HCT116 (cell line): ENCODE measurements at regions not wholly inside any gene's neighbourhood (a gene's known extent, or its start where the extent isn't known, plus 50 kb on each side); places are given as distances from the start of the nearest gene placed in this dataset.

ENCODE experiments used
- ATAC-seq: fragments of 200-7000 bp; cut with Tn5 transposase; 2 replicates; pipeline ENCODE4 v1.9.1; 2020; ENCODE audit warnings: mild to moderate bottlenecking, moderate library complexity
- BruUV-seq: library from RNA; stranded (reverse); fragments of 400-500 nt; replicated peaks from 2 replicates; lab custom pipeline; 2021; lab: Mats Ljungman, UMichigan
- CTCF ChIA-PET: fragments of 300-600 bp; sonication (Branson Sonifier 250); formaldehyde crosslinking; loops from one replicate; lab custom pipeline; 2021; ENCODE audit warnings: antibody characterized with exemption; lab: Charles Lee
- POLR2A ChIA-PET: fragments of 300-600, 350-600 bp; sonication (Branson Sonifier 250); formaldehyde crosslinking; loops from one replicate; lab custom pipeline; 2021; ENCODE audit warnings: antibody characterized with exemption; lab: Charles Lee
- RAD21 ChIA-PET, 2 experiments: fragments of 300-600 bp; sonication (Branson Sonifier 250); formaldehyde crosslinking; loops; one replicate each; lab custom pipeline; 2023; ENCODE audit warnings: low total read pairs in 2 of 2; ENCODE audit not compliant: uncharacterized antibody in 2 of 2, unreplicated experiment in 2 of 2, low non-redundant PET in 1 of 2; lab: Charles Lee
- DNase-seq: peaks from one replicate; pipeline ENCODE4 v3.0.0-alpha.2; 2010; ENCODE audit warnings: low read depth, low spot score
- H2AFZ ChIP-seq: fragments of 200-600 bp; shearing (Covaris generic), sonication (generic); 2 replicates; pipeline ENCODE4 v1.6.1; 2017; ENCODE audit warnings: low read depth, mixed run types, mixed read lengths, antibody characterized with exemption, low read length; ENCODE audit not compliant: poor library complexity, severe bottlenecking
- H3K27ac ChIP-seq: 2 replicates; pipeline ENCODE4 v1.5.1; 2012; ENCODE audit warnings: low read depth, low read length
- H3K27me3 ChIP-seq: fragments of 200-600 bp; sonication (generic); 2 replicates; pipeline ENCODE4 v1.6.1; 2016; ENCODE audit warnings: mixed run types, low read length, mixed read lengths; ENCODE audit not compliant: insufficient read depth
- H3K36me3 ChIP-seq, 2 experiments: fragments of 200-500 bp in 1 of 2; fragments of 200-600 bp in 1 of 2; sonication (Bioruptor generic) in 1 of 2; sonication (generic) in 1 of 2; 2 replicates each; pipeline versions ENCODE4 v1.5.1 to v1.6.1; 2014 to 2016; ENCODE audit warnings: low read length in 2 of 2, inconsistent platforms in 1 of 2, mixed read lengths in 1 of 2, mixed run types in 1 of 2; ENCODE audit not compliant: insufficient read depth in 2 of 2, control insufficient read depth in 1 of 2
- H3K4me1 ChIP-seq, 2 experiments: fragments of 200-600 bp in 1 of 2; sonication (generic) in 1 of 2; 2 replicates each; pipeline versions ENCODE4 v1.5.1 to v1.6.1; 2012 to 2017; ENCODE audit warnings: low read length in 2 of 2, inconsistent platforms in 1 of 2, mild to moderate bottlenecking in 1 of 2, mixed read lengths in 1 of 2, mixed run types in 1 of 2, moderate library complexity in 1 of 2; ENCODE audit not compliant: insufficient read depth in 2 of 2, control insufficient read depth in 1 of 2
- H3K4me2 ChIP-seq: fragments of 200-600 bp; sonication (generic); 2 replicates; pipeline ENCODE4 v1.6.1; 2017; ENCODE audit warnings: mixed run types, low read length, mixed read lengths
- H3K4me3 ChIP-seq, 2 experiments: fragments of 200-600 bp in 1 of 2; sonication (generic) in 1 of 2; replicated peaks in 1 of 2; 2 replicates each; pipeline ENCODE4 v1.5.1; 2011 to 2016; ENCODE audit warnings: low read length in 2 of 2, control low read depth in 1 of 2, low read depth in 1 of 2, mild to moderate bottlenecking in 1 of 2, mixed read lengths in 1 of 2, mixed run types in 1 of 2
- H3K79me2 ChIP-seq: fragments of 200-600 bp; sonication (generic); 2 replicates; pipeline ENCODE4 v1.6.1; 2017; ENCODE audit warnings: mild to moderate bottlenecking, mixed run types, low read length, moderate library complexity, mixed read lengths; ENCODE audit not compliant: insufficient read depth
- H3K9ac ChIP-seq: fragments of 200-600 bp; sonication (generic); 2 replicates; pipeline ENCODE4 v1.6.1; 2016; ENCODE audit warnings: low read length, mixed read lengths
- H3K9me2 ChIP-seq: fragments of 200-600 bp; sonication (generic), shearing (Covaris generic); 2 replicates; pipeline ENCODE4 v1.6.1; 2017; ENCODE audit warnings: mixed run types, mild to moderate bottlenecking, moderate library complexity; ENCODE audit not compliant: insufficient read depth
- H3K9me3 ChIP-seq, 2 experiments: fragments of 200-500 bp in 1 of 2; fragments of 200-600 bp in 1 of 2; sonication (Bioruptor generic) in 1 of 2; sonication (generic) in 1 of 2; 2 replicates each; pipeline ENCODE4 v1.6.1; 2014 to 2017; ENCODE audit warnings: low read length in 2 of 2, mixed read lengths in 2 of 2, inconsistent platforms in 1 of 2, low read depth in 1 of 2, mild to moderate bottlenecking in 1 of 2, mixed run types in 1 of 2, moderate library complexity in 1 of 2; ENCODE audit not compliant: control insufficient read depth in 1 of 2, insufficient read depth in 1 of 2
- H4K20me1 ChIP-seq: fragments of 200-600 bp; sonication (generic), shearing (Covaris generic); 2 replicates; pipeline ENCODE4 v1.6.1; 2017; ENCODE audit warnings: mixed run types, mild to moderate bottlenecking, moderate library complexity; ENCODE audit not compliant: insufficient read depth
- CBX3 ChIP-seq: IDR thresholded peaks from 2 replicates; pipeline ENCODE4 v1.6.1; 2012; ENCODE audit warnings: low read depth
- EZH2phosphoT487 ChIP-seq: fragments of 200-600 bp; IDR thresholded peaks from 2 replicates; pipeline ENCODE4 v1.6.1; 2018; ENCODE audit warnings: antibody characterized with exemption, borderline replicate concordance
- FOSL1 ChIP-seq: IDR thresholded peaks from 2 replicates; pipeline ENCODE4 v1.6.1; 2012; ENCODE audit warnings: low read depth
- MAX ChIP-seq: IDR thresholded peaks from 2 replicates; pipeline ENCODE4 v1.6.1; 2012
- POLR2AphosphoS5 ChIP-seq: IDR thresholded peaks from 2 replicates; pipeline ENCODE4 v1.6.1; 2011; ENCODE audit warnings: mild to moderate bottlenecking, low read depth, low read length, moderate library complexity
- TCF7L2 ChIP-seq: IDR thresholded peaks from 2 replicates; pipeline ENCODE4 v1.7.0; 2011; ENCODE audit warnings: borderline replicate concordance, inconsistent platforms; ENCODE audit not compliant: insufficient read depth, insufficient read length; ENCODE audit errors: extremely low read depth
- YY1 ChIP-seq: IDR thresholded peaks from 2 replicates; pipeline ENCODE4 v1.6.1; 2011; ENCODE audit warnings: low read length, low read depth, moderate library complexity, mild to moderate bottlenecking; ENCODE audit not compliant: insufficient replicate concordance; ENCODE audit errors: extremely low read depth
- intact Hi-C: fragments of 100-400 bp; cut with micrococcal nuclease; formaldehyde crosslinking; loops from 2 replicates; pipeline ENCODE4 v1.10.0; 2022
- TF ChIP-seq, protein P1 (sequence below): IDR thresholded peaks from 2 replicates; pipeline ENCODE4 v1.6.1; 2012

DNA sequence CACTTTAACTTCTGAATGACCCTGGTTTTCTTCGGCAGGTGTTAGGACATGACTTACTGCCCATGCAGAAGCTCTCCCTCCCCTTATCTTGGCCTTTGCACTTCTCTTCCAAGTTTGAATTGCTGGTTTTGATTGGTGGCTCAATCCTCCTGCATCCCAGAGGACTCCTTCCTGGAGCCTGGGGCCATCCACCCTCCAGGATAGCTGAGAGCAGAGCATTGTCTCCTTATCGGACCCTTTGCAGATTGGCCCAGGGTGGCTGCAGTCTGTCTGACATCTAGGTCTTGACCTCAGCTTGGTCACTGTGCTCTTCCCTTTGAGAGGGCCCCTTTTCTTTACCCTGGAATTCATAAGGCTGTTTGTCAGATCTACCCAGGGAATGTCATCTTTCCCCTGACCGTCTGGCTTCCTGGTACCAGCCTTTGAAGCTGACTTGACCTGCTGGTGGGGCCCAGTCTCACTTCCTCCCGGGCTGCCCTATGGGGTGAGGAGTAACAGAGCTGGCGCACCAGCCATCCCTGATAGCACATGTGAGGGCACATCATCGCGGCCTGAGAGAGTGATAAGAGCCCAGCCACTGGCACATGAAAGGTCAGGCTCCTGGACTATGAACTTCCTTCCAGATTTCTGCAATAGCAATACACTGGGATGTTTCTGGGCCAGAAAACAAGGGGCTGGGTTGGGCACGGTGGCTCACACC, 172.9 kb upstream of the UBL3 start:
- Histone ChIP-seq H3K4me2 (no peak overlapping the region), H3K4me1 (no peaks in the 10 kb centered on the region), H3K79me2 (no peaks in the 10 kb centered on the region), H2AFZ (no peak overlapping the region), H3K9ac (no peak overlapping the region), H3K9me2 (no peaks in the 10 kb centered on the region), H3K9me3 (no peaks in the 10 kb centered on the region), H4K20me1 (no peaks in the 10 kb centered on the region), H3K36me3 (no peaks in the 10 kb centered on the region), H3K4me3 (no peak overlapping the region), H3K27me3 (no peaks in the 10 kb centered on the region), H3K27ac (no peak overlapping the region)
- ChIA-PET RAD21 (no interaction called here), POLR2A (no interaction called here), CTCF (no interaction called here)
- no peak for DNase-seq
- ATAC-seq, result no peak
- intact Hi-C loops, result no loop called here
- no TSS peak for BruUV-seq
- TF ChIP-seq MAX (no peak), EZH2phosphoT487 (no peak)
- TF ChIP-seq, protein P1, sequence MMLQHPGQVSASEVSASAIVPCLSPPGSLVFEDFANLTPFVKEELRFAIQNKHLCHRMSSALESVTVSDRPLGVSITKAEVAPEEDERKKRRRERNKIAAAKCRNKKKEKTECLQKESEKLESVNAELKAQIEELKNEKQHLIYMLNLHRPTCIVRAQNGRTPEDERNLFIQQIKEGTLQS, result no peak
- TF ChIP-seq, all 23 proteins: peak for 0

- ATAC-seq, result no peak
- RAD21 ChIA-PET, result no interaction called here
- no peak overlapping the region for H3K4me2 ChIP-seq
- H2AFZ ChIP-seq, result no peak overlapping the region
- H3K36me3 ChIP-seq, result no peaks in the 10 kb centered on the region
- no peaks in the 10 kb centered on the region for H3K9me2 ChIP-seq
- H3K27me3 ChIP-seq, result no peaks in the 10 kb centered on the region
- H4K20me1 ChIP-seq, result no peaks in the 10 kb centered on the region
- H3K9me3 ChIP-seq, result no peaks in the 10 kb centered on the region
- POLR2A ChIA-PET, result no interaction called here
- H3K9ac ChIP-seq, result no peak overlapping the region
- no peaks in the 10 kb centered on the region for H3K79me2 ChIP-seq
- DNase-seq, result no peak
- no TSS peak for BruUV-seq
- intact Hi-C loops, result no loop called here
- no peaks in the 10 kb centered on the region for H3K4me1 ChIP-seq
- TF ChIP-seq, protein P1, result no peak
- no peak for TF ChIP-seq YY1
- no peak for TF ChIP-seq TCF7L2
- TF ChIP-seq POLR2AphosphoS5, result no peak
- no peak for TF ChIP-seq FOSL1
- no peak for TF ChIP-seq CBX3
- H3K27ac ChIP-seq, result no peak overlapping the region
- CTCF ChIA-PET, result no interaction called here
- H3K4me3 ChIP-seq, result no peak overlapping the region
These were observed 172.4 kb upstream of the UBL3 start for GRCh38 chr13:30022796-30023195.
